Inferior parietal cortex (tissue), 1 donor: ENCODE measurements at regions not wholly inside any gene's neighbourhood (a gene's known extent, or its start where the extent isn't known, plus 50 kb on each side); places are given as distances from the start of the nearest gene placed in this dataset.

Experiments used
- DNase-seq: peaks from one replicate; pipeline ENCODE4 v3.0.0-alpha.2; 2016; ENCODE audit errors: extremely low spot score

DNA sequence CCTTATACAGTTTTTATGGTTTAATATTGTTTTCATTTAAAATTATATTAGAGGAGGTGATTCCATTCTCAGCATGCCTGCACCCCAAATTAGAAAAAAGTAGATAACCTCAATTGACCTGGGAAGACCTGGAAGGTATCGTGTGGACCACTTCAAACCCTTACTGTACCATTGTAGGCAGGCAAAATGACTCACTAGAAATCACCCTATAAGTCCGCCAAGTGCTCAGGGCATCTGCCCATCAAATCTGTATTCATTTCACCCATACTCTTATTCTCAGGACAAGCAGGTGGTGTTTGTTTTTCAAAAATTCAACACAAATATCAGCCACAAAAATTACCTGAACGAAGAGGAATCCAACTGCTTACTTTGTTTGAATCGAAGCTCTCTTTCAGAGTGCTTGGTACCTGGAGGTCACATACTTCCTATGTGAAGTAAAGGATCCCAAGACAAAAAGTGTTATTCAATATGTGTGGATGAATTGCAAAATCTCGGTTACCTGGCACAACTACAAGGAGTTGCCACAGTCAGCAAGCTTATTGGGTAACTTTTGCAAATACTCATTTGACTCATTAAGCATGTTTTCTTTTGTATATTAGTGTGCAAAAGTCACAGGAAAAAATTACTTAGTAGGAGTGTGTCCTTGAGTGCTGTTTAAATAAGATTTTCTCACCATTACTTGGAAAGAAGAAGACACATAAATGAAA lies 216.2 kb downstream of the ENC1 start:
- no peak for DNase-seq

DNA sequence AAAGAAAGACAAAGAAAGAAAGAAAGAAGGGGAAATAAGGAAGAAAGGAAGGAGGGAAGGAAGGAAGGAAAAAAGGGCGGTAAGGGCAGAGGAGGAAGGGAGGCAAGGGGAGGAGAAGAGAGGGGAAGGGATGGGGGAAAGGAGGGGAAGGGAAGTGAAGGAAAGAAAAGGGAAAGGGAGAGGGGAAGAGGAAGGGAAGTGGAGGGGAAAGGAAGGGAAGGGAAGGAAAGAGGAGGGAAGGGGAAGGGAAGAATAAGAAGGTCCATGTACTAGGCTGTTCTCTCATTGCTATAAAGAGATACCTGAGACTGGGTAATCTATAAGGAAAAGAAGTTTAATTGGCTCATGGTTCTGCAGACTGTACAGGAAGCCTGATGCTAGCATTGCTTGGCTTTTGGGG lies 217.1 kb downstream of the ENC1 start:
- DNase-seq = no peak

DNA sequence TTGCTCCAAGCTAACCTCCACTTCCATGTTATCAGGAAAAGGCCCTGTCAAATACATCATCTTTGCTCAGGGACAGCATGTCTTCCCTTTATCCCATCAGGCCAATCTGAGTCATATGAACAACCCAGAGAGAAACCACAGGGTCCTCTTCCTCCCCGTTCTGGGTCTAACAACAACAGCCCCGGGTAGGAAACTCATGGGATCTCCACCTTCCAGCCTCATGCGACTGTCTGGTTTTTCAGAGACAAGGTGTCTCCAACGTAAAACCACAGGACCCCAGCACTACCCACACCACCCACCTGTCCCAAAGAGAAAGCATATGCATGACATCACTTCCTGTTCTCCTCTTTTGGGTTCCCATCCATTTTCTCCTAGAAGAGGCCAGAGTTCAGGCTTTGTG lies 217.9 kb downstream of the ENC1 start:
- DNase-seq = no peak

DNA sequence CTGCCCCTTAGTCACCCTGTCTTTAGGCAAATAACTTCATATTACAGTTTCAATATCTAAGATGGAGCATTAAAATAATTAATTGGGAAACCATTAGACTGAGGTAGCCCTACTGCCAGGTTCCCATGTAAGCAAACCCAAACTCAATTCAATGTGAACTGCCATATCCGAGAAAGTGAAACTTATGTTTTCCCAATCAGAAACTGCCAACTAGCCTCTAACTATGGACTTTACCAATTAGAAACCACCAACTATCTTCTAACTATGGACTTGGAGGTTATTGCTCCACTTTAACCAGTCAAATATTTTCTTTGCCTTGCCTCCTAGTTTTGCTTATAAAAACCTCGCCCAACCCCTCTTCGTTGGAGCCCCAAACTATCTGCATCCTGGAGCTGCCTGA lies 218.5 kb downstream of the ENC1 start:
- DNase-seq = no peak

DNA sequence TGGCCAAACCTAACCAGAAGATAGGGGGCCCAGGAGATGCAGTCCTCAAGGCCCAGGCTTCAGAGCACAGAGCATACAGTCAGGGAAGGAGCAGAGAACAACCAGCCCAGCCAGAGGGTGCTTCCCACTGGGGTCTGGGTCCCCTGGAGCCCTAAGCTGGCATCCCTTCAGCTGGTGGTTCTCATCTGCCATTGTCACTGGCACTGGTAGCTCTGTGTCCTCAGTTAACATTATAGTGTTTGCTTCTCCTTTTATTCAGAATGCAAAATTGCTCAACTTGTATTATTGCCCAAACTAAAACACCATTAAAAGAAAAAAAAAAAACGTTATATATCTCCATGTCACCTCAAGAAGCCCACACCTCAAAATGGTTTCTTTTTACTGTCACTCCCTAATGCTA lies 219.2 kb downstream of the ENC1 start:
- no peak for DNase-seq

DNA sequence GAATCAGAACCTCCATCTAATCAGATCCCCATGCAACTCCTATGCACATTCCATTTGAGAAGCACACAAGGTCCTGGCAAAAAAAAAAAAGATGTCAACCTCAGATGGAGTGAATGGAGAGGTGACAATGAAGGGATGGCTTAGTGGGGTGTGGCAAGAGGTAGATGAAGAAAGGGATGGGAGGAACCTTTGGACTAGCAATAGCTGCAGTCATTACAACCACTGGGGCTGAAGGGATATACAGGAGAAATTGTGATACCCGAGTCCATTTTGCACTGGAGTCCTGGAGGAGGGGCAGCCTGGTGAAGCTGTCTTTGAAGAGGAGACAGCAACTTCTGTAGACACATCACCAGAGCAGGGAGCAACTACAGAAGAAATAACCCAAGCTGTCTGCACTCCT lies 219.6 kb downstream of the ENC1 start:
- no peak for DNase-seq

DNA sequence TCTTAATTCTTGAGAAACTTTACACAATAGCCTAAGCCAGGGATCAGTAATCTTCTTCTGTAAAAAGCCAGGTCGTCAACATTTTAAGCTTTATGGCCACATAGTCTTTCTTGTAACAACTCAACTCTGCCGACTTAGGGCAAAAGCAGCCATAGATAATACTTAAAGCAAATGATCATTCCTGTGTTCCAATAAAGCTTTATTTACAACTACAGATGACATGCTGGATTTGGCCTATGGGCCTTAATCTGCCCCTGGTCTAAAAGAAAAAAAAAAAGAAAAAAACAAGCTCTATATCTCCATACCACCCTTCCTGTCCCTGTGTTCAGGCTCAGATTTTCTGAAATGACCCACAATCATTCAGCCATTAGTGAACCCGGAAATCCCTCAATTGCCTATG lies 220.3 kb downstream of the ENC1 start:
- no peak for DNase-seq

DNA sequence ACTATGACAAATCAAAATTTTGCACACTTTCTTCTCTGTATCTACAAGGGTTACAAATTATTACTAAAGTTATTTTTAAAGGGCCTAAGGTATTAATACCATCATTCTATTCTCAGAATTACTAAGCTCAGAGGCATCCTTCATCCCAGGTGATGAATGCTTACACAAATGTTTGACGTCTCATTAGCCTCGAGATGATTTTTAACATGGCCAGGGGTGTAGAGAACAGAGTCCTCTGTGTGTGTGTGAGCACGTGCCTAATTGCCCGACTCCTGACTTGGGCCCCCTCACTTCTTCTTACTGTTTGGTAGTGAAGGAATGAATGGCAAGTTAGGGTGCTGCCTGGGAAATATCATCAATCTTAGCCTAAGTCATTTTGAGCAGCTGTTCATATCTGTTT lies 221.1 kb downstream of the ENC1 start:
- no peak for DNase-seq

DNA sequence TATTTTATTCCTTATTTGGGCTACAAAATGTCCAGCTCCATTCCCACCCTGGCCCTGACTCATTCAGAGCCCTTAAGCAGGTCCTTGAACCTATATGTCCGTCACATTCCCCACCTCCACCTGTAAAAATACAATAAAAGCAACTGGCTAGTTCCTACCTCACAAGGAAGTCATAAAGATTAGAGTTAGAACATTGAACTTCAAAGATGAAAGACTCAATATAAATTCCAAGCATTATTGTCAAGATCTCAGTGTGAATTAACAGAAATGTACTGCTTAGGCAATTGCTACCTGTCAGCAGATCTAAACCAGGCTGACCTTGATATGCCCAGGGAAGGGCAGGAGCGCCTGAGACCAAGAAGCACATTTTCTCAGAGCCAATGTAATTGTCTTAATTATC lies 221.8 kb downstream of the ENC1 start:
- no peak for DNase-seq

DNA sequence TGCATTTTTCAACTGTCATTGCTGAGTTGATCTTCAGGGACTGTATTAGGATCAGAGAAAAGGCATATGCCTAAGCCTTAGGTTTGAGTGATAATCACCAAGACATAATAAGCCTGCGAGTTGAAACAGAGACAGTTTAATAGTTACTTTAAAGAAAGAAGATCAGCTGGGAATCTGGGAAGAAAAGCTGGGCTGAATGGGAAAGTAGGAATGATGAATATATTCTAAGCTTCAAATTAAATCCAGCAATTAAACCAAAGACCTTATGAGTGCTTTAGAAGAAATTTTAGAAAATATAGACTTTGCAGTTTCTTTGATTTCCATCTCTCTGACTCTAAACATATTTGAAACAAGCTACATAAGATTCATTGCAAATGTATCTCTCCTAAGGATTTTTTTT lies 222.3 kb downstream of the ENC1 start:
- DNase-seq = no peak

DNA sequence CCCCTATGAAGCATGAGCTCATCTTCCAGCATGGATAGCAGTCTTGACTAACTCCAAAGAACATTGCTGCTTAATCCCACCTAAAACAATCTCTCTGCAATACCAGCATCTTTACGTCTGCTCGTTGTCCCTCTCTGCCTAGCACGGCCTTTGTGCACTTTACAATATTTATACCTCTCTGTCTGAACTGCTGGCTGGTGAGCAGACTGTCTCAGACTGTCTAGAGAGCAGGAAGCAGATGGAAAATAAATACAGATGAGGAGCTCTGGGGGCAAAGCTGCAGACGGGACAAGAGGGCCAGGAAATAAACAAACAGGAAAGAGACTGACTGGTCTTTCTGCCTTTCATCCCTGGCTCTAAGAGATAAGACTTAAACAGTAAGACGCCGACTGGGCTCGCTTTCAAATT lies 224.8 kb downstream of the ENC1 start:
- DNase-seq = no peak

DNA sequence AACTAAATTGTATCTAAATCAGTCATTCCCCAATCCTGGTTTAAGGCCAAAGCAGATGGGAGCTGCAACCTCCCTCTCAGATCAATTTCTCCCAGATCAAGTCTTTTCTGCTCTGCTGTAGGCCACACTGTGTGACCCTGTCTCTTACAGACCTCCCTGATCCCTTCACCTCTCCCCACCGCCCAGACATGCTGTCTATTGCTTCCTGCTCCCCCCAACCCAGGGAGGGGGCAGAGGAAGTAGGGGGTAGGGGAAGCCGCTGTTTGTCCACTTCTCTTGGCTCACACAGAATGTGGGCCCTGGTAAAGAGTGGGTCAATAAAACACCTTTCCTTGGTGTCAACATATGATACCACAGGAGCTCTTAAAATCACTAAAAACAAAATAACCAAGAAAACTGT lies 226.3 kb downstream of the ENC1 start:
- DNase-seq = no peak

DNA sequence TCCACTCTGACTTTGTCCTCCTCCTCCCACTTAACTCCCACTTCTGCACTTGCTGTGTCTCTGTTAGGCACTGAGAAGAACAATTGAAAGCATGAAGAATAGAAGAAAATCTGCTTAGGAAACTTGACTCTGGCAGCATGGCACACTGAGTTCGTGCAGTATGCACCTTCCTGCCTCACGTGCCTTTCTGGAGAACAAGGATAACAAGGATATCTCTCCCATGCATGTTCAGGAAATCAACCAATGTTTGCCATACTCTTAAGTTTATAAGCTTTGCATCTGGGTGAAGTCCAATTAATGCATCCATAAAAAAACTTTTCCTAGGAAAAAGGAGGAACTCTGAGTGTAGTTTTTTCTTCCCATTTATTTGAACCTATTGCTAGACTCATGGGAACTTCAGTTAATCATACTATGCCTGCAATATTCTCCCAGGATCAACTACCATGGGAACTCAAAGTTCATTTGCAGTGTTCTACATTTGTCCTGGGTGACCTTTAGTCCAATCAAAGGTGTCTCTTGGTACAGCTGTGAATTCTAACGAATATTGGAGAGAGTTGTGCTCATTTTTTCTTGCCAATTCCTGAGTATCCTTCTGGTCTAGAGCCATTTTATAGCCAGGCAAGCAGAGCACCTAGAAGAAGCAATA lies 227.0 kb downstream of the ENC1 start:
- no peak for DNase-seq

DNA sequence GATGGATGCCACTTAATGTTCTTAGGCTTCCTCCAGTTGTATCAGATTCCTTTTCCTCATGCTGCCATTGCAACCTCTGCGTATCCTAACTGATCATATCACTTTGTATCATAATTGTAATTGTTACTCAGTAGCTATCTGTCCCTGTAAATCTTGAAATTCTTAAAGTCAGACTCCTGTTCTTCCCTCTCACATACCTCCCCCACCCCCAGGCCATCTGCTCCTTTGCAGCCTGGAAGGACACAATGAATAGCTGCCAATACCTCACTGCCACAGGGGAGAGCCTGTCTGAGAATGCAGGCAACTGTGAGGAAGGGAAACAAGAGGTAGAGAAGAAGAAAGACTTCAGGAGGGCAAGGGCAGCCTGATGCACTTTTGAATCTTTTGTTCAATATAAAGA lies 228.5 kb downstream of the ENC1 start:
- no peak for DNase-seq

DNA sequence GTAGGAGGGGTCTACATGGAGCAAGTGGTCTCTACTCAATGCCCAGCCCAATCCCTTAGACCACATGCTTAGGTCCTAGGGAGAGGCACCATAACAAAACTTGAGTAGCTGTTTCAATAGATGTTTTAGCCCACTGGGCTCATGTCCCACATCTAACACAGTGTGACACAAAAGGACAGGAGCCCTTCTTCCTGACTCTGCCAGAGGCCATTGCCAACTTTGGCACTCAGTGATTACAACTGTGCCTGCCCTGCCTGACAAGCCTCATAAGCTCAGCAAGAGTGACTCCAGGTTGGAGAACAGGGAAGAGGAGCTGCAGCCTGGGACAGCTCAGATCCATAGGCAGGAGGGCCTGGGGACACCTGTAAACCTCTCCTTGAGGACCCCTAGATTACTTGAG lies 230.8 kb downstream of the ENC1 start:
- no peak for DNase-seq

DNA sequence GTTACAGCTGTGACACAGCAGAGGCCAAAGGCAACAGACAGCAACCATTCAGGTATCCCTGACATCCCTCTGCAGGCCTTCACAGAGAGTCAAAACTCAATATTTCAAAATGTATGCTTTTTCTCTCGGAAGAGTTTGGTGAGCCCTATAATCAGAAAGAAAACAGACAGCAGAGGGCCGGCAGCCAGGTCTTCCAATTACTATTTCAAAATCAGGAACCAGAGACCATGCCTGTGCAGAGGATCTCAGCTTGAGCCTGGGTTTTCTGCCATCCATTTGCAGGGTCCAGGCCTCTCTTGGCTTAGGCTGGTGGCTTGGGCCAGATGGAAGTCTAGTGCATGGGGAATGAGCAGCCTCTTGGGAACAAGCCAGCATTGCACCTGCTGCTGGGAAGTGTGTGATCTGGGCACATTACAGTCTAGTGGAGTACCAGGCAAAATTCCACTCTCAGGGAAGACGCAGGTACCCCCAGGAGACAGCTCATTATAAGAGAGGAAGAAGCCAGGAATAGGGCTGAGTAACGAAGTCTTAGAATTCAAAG lies 231.3 kb downstream of the ENC1 start:
- DNase-seq = no peak

DNA sequence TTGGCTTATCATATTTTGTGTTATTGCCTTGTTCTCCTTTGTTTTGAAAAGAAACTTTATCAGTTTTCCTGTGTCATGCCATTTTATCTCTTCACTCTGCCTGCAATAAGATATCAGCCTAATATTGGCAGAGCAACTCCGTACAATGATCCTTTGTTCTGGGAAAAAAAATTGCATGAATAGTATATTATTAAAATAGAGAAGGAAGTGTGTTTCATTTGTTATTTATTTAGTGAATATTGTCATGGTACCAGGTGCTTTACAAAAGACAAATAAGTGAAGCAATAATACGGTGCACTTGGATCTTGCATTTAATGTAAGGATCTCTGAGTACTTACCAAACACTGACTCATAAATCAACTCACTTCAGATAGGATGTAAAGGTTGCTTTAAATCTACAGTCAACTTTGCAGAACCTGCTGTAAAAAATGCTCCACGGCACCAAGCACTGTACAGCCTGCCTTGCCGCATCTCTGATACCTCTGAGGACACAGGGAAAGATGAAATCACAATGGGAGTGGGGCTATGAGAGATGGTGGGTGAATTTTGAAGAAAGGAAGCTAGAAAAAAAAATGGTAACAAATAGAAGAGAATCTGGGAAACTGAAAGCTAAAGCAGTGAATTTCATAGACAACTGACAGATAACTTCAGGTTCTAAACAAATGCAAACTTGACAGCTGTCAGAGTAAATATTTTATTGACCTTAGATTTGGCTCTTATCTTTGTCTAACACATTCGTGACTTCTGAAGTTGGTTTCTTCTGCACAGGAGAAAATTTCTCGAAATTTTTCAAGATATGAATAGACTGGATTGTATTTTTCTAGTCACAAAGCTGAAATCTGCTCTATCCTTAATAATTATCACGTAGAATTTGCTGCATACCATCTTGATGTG lies 232.1 kb downstream of the ENC1 start:
- no peak for DNase-seq

DNA sequence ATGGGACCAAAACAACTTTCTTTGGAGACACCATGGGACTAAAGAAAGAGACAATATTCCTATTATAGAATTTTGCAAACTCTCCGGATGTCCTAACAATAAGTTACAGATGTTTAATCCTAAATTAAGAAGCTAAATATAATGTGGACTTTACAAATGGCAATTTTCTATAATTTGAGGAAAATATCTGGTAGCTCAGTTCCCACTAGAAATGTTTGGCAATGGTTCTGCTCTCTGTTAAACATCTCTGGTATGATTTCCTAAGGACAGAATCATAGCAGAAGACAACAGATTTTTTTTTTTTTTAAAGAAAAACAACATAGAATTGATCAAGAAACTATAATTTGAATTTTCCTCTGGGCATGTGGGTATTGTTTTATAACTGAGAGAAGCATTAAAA lies 232.8 kb downstream of the ENC1 start:
- DNase-seq = no peak

DNA sequence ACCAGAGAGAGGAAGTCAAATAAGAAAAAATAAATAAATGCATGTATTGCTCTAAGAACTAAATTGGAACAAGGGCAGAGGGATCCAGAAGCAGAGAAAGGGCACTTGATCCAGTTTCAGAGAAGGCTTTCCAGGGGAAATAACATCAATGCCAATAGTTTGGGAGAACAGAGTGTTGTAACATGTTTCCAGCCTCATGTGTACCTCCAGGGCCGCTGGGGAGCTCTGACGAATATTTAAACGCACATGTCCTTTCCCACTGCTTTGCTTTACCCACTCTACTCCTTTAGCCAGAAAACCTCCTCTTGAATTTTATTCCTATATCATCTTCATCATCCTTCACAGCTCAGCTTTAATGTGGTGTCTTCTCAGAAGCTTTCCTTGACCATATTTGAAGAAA lies 233.7 kb downstream of the ENC1 start:
- no peak for DNase-seq

DNA sequence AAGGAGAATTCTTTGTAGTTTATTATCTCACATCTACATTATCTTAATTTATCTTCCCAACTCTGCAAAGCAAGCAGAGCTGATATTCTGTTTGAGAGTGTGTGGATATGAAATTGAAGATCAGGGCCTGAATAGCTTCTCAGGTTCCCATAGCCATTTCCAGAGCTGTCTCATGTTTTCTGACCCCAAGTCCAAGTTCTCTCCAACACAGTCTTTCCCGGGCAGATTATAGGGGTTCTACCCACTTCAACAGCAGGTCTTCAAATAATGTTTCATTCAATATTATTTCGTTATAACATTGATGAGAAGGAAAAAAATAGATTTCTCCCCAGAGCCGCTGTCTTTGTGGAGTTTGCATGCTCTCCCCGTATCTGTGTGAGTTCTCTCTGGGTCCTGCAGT lies 234.9 kb downstream of the ENC1 start:
- DNase-seq = no peak

DNA sequence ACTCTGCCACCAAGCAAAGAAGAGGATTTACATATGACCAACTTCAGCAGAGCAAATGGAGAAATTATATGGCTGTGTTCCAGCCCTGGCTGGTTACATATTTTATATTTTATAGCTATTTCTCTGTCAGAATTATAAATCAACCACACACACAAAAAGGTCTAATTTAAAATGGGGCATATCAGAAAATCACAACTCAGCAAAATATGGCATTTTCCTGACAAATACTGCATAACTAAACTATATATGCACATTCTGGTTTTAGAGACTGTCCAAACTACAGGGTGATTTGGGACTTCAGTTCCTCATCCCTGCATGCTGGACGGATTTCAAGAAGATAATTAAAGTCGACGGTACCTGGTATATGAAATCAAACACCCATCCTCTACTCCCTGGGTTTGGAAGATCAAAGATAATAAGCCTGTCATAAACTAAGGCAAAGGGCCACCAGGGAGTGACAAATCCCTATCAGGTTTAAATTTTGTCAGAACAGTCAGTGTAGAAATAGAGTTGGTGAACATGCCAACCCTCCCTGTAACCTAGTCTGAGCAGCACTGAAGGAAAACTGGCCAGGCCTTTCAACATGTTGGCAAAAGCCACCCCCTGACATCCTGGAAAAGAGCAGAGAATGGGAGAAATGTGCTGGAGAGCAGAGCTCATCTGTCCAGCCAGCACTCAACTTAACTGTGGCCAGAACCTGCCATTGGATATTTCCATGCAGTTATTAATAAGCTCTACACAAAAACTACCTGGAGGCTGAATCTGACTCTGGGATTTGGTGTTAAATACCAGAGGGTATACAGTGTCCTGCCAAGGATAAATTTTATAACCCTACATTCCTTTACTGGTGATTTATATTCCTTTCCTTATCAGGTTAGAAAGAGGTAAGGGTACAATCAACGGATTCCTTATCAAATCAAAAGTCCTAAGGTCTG lies 235.7 kb downstream of the ENC1 start:
- no peak for DNase-seq

DNA sequence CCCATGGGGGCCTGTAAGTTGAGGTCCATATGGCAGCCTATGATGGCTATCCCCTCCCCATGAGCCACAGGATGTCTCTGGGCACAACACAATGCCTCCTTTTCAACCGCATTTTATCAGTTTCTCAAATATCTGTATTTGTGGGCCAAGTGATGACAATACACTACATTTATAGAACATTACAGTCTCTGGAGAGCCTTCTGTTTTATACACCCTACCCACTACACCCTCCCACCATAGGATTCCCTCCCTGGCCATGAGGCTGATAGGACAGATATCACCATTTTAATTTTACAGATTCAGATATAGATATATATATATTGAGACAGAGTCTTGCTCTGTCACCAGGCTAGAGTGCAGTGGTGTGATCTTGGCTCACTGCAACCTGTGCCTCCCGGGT lies 236.8 kb downstream of the ENC1 start:
- DNase-seq = no peak
